Astrocyte of the cerebellum (primary cell): ENCODE measurements at regions not wholly inside any gene's neighbourhood (a gene's known extent, or its start where the extent isn't known, plus 50 kb on each side); places are given as distances from the start of the nearest gene placed in this dataset.

Experiments
- DNase-seq: peaks from one replicate; pipeline ENCODE4 v3.0.0-alpha.2; 2011; ENCODE audit warnings: low read depth
- H3K4me3 ChIP-seq: 2 replicates; pipeline ENCODE4 v1.5.1; 2011; ENCODE audit warnings: mild to moderate bottlenecking, low read depth, low read length, moderate library complexity
- in situ Hi-C: cut with HindIII; loops from 2 replicates; pipeline ENCODE4 v1.10.0; 2017; ENCODE audit warnings: low sequenced_read_pairs
- TF ChIP-seq, protein P1 (sequence below): IDR thresholded peaks from 2 replicates; pipeline ENCODE4 v1.5.1; 2012; ENCODE audit warnings: low read length, low read depth, moderate library complexity, mild to moderate bottlenecking; ENCODE audit errors: missing control alignments

DNA sequence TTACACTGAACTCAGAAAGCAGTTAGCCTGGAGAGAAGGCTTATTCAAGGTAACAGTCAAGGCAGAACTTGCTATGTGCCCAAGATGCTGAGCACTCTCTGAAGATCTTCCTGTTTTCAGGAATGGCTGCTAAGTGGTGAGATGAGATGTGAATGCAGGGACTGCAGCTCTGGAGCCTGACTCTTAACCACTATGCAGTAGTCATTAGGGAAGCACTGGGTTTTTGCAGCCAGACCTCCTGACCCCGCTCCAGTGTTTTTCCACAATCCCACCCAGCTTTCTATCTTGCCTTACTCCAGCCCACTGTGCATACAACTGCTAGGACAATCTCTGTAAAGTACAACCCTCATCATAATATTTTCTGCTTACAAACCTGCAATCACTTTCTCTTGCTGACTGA lies 95.2 kb upstream of the LNX1 start:
- no peak for DNase-seq
- TF ChIP-seq, protein P1, sequence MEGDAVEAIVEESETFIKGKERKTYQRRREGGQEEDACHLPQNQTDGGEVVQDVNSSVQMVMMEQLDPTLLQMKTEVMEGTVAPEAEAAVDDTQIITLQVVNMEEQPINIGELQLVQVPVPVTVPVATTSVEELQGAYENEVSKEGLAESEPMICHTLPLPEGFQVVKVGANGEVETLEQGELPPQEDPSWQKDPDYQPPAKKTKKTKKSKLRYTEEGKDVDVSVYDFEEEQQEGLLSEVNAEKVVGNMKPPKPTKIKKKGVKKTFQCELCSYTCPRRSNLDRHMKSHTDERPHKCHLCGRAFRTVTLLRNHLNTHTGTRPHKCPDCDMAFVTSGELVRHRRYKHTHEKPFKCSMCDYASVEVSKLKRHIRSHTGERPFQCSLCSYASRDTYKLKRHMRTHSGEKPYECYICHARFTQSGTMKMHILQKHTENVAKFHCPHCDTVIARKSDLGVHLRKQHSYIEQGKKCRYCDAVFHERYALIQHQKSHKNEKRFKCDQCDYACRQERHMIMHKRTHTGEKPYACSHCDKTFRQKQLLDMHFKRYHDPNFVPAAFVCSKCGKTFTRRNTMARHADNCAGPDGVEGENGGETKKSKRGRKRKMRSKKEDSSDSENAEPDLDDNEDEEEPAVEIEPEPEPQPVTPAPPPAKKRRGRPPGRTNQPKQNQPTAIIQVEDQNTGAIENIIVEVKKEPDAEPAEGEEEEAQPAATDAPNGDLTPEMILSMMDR, result no peak
- H3K4me3 ChIP-seq, result no peak overlapping the region
- in situ Hi-C loops, result no loop called here

DNA sequence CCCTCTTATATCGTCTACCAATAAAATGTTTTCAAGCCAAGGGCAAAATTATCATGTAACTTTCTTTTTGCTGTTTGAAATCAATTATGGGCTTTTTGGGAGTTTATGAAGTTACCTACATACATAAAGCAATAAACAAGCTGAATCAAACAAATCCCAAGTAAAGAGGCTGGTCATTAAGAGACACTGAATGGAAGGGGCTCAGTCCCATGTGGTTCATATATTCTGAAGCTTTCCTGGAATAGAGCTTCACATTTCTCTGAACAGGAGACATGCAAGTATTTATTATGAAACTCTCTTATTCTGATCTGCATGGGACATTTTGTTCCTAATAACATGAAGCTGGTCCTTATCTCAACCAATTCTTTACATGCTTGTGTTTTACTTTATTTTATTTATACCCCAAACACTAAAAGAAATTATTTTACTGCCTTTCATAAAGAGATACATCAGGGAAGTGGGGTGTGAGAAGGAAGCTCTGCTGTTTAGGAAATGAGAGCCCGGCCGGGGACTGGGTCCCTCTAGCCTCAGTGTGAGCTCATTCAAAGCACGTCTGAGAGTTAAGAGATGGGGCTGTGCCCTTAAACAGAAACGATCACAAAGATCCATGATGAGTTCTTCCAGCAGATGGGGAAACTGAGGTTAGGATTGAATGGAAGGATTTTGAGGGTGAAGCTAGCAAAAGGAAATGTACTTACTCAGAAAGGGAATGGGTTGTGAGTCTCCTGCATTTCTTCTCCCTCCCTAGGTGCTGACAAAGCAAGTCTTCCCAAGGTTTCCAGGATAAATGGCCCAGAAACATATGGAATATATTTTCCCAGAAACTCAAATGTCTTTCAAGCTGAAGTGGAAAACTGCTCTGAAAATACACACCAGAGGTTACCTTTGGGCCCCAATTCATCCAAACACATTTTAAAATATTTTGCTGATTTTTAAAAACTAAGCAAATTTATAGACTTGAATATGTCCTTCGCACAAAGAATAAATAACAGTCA lies 93.1 kb upstream of the LNX1 start:
- in situ Hi-C loops, result no loop called here
- no peak for DNase-seq
- TF ChIP-seq, protein P1, result no peak
- no peak overlapping the region for H3K4me3 ChIP-seq

DNA sequence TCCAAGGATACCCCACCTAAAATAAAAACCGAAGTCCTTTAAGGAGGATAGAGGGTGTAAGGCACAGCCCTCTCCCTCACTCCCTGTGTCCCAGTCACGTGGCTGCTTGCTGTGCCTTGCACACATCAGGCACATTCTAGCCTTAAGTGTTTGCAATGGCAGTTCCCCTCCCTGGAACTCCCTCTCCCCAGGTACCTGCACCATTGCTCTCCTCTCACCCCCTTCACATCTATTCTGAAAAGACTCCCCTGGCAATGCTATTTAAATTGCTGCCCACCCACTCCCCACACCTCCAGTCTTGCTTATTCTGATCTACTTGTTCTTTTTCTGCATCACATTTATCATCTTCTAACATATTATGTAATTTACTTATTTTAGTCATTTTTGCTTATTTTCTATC lies 91.6 kb upstream of the LNX1 start:
- in situ Hi-C loops, result no loop called here
- TF ChIP-seq, protein P1, result no peak
- no peak for DNase-seq
- no peak overlapping the region for H3K4me3 ChIP-seq

DNA sequence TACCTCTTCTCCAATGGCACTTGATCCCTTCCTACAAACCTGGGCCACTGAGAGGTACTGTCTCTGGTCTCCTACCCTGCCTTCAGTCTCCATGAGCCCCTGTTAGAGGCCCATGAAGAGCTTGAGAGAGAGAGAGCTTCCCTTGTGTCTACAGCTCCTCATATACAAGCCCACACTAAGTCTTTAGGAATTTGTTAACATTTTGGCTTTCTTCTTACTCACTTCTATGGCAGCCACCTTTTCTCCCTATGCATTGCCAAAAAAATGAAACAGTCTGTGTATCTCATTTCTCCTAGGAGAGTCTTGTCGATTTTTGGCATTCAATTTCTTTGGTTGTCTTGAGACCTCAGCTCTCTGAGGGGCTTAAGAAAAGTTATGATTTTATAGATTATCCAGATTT lies 90.9 kb upstream of the LNX1 start:
- in situ Hi-C loops, result no loop called here
- no peak for DNase-seq
- TF ChIP-seq, protein P1, result no peak
- no peak overlapping the region for H3K4me3 ChIP-seq

DNA sequence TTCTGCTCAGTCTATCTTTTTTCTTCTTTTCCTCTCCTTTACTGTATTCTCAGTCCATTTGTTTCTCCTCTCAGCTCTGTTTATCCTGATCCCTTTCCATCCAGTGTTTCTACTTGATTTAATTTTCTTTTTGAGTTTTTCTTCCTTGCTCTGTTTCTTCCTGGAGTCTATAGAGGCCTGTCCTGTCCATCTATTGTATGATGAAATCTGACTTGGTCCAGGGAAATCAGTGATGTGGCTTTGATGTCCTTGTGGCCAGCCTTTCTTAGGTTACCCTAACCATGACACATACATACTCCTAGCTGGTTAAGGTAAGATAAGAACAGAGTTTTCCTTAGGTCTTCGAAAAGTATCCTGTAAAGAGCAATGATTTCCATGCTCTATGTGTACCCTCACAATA lies 89.3 kb upstream of the LNX1 start:
- DNase-seq, result no peak
- H3K4me3 ChIP-seq, result no peak overlapping the region
- TF ChIP-seq, protein P1, result no peak
- in situ Hi-C loops, result no loop called here

DNA sequence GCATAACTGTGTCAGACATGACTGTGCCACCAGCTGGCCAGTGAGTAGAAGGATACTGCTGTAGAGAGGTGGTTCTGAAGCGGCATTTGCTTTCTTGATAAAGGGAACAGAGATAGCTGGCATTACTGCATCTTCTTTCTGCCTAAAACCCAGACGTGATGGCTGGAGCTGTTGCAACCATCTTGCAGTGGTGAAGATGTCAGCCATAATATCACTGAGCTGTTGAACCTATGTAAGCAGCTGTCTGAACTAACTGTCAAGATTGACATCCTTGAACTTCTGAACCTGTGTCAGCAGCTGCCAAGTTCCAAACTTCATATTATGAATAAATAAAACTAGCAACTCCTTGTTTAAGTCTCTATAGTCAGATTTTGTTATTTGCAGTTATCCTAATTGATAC lies 88.9 kb upstream of the LNX1 start:
- in situ Hi-C loops, result no loop called here
- no peak for DNase-seq
- no peak overlapping the region for H3K4me3 ChIP-seq
- TF ChIP-seq, protein P1, result no peak
